WTC11 (cell line): ENCODE measurements at regions not wholly inside any gene's neighbourhood (a gene's known extent, or its start where the extent isn't known, plus 50 kb on each side); places are given as distances from the start of the nearest gene placed in this dataset.

Experiments
- AFF4 ChIP-seq: sonication (generic); formaldehyde crosslinking; IDR thresholded peaks from 2 replicates; pipeline ENCODE4 v1.8.1; 2023; ENCODE audit warnings: mild to moderate bottlenecking, missing genetic modification reagents, borderline replicate concordance
- ATF3 ChIP-seq: sonication (generic); formaldehyde crosslinking; conservative IDR thresholded peaks from 2 replicates; pipeline ENCODE4 v1.8.1; 2022; ENCODE audit warnings: mild to moderate bottlenecking, missing genetic modification reagents
- CTCF ChIP-seq: fragments of 200-600 bp; IDR thresholded peaks from 2 replicates; pipeline ENCODE4 v1.8.0; 2022; ENCODE audit warnings: antibody characterized with exemption
- FOXP1 ChIP-seq: sonication (generic); formaldehyde crosslinking; IDR thresholded peaks from 2 replicates; pipeline ENCODE4 v1.8.0; 2022; ENCODE audit warnings: missing genetic modification reagents, mild to moderate bottlenecking, moderate library complexity, borderline replicate concordance
- MLX ChIP-seq: sonication (generic); formaldehyde crosslinking; IDR thresholded peaks from 2 replicates; pipeline ENCODE4 v1.8.1; 2023; ENCODE audit warnings: mild to moderate bottlenecking, missing genetic modification reagents, moderate library complexity
- NR3C1 ChIP-seq: sonication (generic); formaldehyde crosslinking; conservative IDR thresholded peaks from 2 replicates; pipeline ENCODE4 v1.8.1; 2023; ENCODE audit warnings: low read depth, mild to moderate bottlenecking, missing genetic modification reagents
- PRDM15 ChIP-seq: sonication (generic); formaldehyde crosslinking; IDR thresholded peaks from 2 replicates; pipeline ENCODE4 v1.8.0; 2022; ENCODE audit warnings: missing genetic modification reagents
- PREB ChIP-seq: sonication (generic); formaldehyde crosslinking; IDR thresholded peaks from 2 replicates; pipeline ENCODE4 v1.8.1; 2022; ENCODE audit warnings: mild to moderate bottlenecking, missing genetic modification reagents, moderate library complexity, borderline replicate concordance
- TP53 ChIP-seq: sonication (generic); formaldehyde crosslinking; IDR thresholded peaks from 2 replicates; pipeline ENCODE4 v1.8.1; 2023; ENCODE audit warnings: mild to moderate bottlenecking, missing genetic modification reagents
- USF2 ChIP-seq: sonication (generic); formaldehyde crosslinking; IDR thresholded peaks from 2 replicates; pipeline ENCODE4 v1.8.1; 2023; ENCODE audit warnings: mild to moderate bottlenecking, missing genetic modification reagents, moderate library complexity
- ZNF121 ChIP-seq: sonication (generic); formaldehyde crosslinking; IDR thresholded peaks from 2 replicates; pipeline ENCODE4 v1.8.0; 2023; ENCODE audit warnings: missing genetic modification reagents
- ZNF219 ChIP-seq: sonication (generic); formaldehyde crosslinking; IDR thresholded peaks from 2 replicates; pipeline ENCODE4 v1.8.0; 2023; ENCODE audit warnings: missing genetic modification reagents, mild to moderate bottlenecking, borderline replicate concordance
- ZNF317 ChIP-seq: sonication (generic); formaldehyde crosslinking; IDR thresholded peaks from 2 replicates; pipeline ENCODE4 v1.8.1; 2023; ENCODE audit warnings: low read depth, mild to moderate bottlenecking, moderate library complexity, missing genetic modification reagents, borderline replicate concordance

- TF ChIP-seq PRDM15 (CRISPR knock-in tag) = no peak
- TF ChIP-seq PREB (CRISPR knock-in tag) = no peak
- TF ChIP-seq MLX (CRISPR knock-in tag) = no peak
- TF ChIP-seq CTCF = no peak
- TF ChIP-seq NR3C1 (CRISPR knock-in tag) = no peak
- no peak for TF ChIP-seq TP53
- no peak for TF ChIP-seq ZNF219 (CRISPR knock-in tag)
- TF ChIP-seq ZNF317 (CRISPR knock-in tag) = no peak
- TF ChIP-seq USF2 (CRISPR knock-in tag) = no peak
- no peak for TF ChIP-seq FOXP1
- no peak for TF ChIP-seq AFF4 (CRISPR knock-in tag)
- TF ChIP-seq ATF3 (CRISPR knock-in tag) = no peak
- TF ChIP-seq ZNF121 (CRISPR knock-in tag) = no peak
Observed at GRCh38 chr4:35124106-35124505, 1120.2 kb downstream of the ARAP2 start.
